A673 (cell line): ENCODE measurements at regions not wholly inside any gene's neighbourhood (a gene's known extent, or its start where the extent isn't known, plus 50 kb on each side); places are given as distances from the start of the nearest gene placed in this dataset.

Source experiments
- BruUV-seq: library from RNA; stranded (reverse); fragments of 400-500 nt; replicated peaks from 2 replicates; lab custom pipeline; 2021; lab: Mats Ljungman, UMichigan
- CTCF ChIA-PET: fragments of 300-600 bp; sonication (Branson Sonifier 250); formaldehyde crosslinking; loops from one replicate; lab custom pipeline; 2022; ENCODE audit warnings: antibody characterized with exemption; lab: Charles Lee
- POLR2A ChIA-PET: fragments of 300-600 bp; sonication (Branson Sonifier 250); formaldehyde crosslinking; loops from one replicate; lab custom pipeline; 2022; ENCODE audit warnings: antibody characterized with exemption; ENCODE audit not compliant: low non-redundant PET; lab: Charles Lee
- DNase-seq: peaks from one replicate; pipeline ENCODE4 v3.0.0-alpha.2; 2015; ENCODE audit warnings: low spot score
- H3K27ac ChIP-seq: fragments of 200-600 bp; sonication (generic); 2 replicates; pipeline ENCODE4 v1.5.1; 2016; ENCODE audit warnings: mixed run types, low read depth, mild to moderate bottlenecking, mixed read lengths, antibody characterized with exemption, low read length; ENCODE audit not compliant: poor library complexity, severe bottlenecking
- H3K27me3 ChIP-seq: fragments of 200-600 bp; sonication (generic); replicated peaks from 2 replicates; pipeline ENCODE4 v1.6.1; 2017; ENCODE audit warnings: mixed run types, low read depth, mild to moderate bottlenecking, mixed read lengths, antibody characterized with exemption, low read length; ENCODE audit not compliant: insufficient read depth, poor library complexity
- H3K36me3 ChIP-seq: fragments of 200-600 bp; sonication (generic); 2 replicates; pipeline ENCODE4 v1.6.1; 2016; ENCODE audit warnings: mixed run types, mild to moderate bottlenecking, mixed read lengths, antibody characterized with exemption, low read length; ENCODE audit not compliant: insufficient read depth, poor library complexity, severe bottlenecking
- H3K4me1 ChIP-seq: fragments of 200-600 bp; sonication (generic); 2 replicates; pipeline ENCODE4 v1.6.1; 2017; ENCODE audit warnings: mixed run types, mild to moderate bottlenecking, mixed read lengths, antibody characterized with exemption, low read length; ENCODE audit not compliant: insufficient read depth, poor library complexity, severe bottlenecking
- H3K4me3 ChIP-seq: fragments of 200-600 bp; sonication (generic); 2 replicates; pipeline ENCODE4 v1.5.1; 2016; ENCODE audit warnings: low read depth, mixed run types, mild to moderate bottlenecking, mixed read lengths, low read length; ENCODE audit not compliant: poor library complexity, severe bottlenecking
- H3K9me3 ChIP-seq: fragments of 200-600 bp; sonication (generic); 2 replicates; pipeline ENCODE4 v1.6.1; 2016; ENCODE audit warnings: mixed run types, low read depth, mild to moderate bottlenecking, mixed read lengths, antibody characterized with exemption, low read length; ENCODE audit not compliant: poor library complexity, severe bottlenecking
- EZH2 ChIP-seq: fragments of 200-600 bp; sonication (generic); IDR thresholded peaks from 2 replicates; pipeline ENCODE4 v1.6.1; 2017; ENCODE audit warnings: borderline replicate concordance, low read depth, mild to moderate bottlenecking, mixed read lengths, antibody characterized with exemption, low read length; ENCODE audit not compliant: poor library complexity, severe bottlenecking
- intact Hi-C: fragments of 100-400 bp; cut with micrococcal nuclease; formaldehyde crosslinking; loops from one replicate; pipeline ENCODE4 v1.10.0; 2022; ENCODE audit not compliant: unreplicated experiment
- TF ChIP-seq, protein P1 (sequence below): fragments of 300-800, 200-600 bp; sonication (generic); conservative IDR thresholded peaks from 2 replicates; pipeline ENCODE4 v1.5.1; 2017; ENCODE audit warnings: low read depth, mild to moderate bottlenecking, antibody characterized with exemption, low read length, moderate library complexity, mixed read lengths

DNA sequence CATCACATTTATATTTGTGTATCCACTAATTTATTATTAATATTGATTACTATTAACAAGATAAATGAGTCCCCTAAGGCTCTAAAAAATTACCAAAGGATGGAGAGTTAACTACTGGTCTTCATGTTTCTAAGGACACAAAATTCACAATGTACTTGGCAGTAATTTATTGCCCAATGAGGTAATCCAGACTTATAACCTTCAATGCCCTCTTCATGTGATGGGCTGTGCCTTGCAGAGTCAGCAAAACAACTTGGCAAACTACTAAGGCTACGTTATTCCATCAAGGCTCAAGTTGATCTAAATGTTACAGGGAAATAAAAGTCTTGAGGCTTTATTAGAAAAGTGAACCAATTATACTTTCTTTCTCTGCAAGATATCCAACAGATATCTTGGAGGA, 804.9 kb upstream of the NXPH2 start:
- TF ChIP-seq EZH2: no peak
- TF ChIP-seq, protein P1, sequence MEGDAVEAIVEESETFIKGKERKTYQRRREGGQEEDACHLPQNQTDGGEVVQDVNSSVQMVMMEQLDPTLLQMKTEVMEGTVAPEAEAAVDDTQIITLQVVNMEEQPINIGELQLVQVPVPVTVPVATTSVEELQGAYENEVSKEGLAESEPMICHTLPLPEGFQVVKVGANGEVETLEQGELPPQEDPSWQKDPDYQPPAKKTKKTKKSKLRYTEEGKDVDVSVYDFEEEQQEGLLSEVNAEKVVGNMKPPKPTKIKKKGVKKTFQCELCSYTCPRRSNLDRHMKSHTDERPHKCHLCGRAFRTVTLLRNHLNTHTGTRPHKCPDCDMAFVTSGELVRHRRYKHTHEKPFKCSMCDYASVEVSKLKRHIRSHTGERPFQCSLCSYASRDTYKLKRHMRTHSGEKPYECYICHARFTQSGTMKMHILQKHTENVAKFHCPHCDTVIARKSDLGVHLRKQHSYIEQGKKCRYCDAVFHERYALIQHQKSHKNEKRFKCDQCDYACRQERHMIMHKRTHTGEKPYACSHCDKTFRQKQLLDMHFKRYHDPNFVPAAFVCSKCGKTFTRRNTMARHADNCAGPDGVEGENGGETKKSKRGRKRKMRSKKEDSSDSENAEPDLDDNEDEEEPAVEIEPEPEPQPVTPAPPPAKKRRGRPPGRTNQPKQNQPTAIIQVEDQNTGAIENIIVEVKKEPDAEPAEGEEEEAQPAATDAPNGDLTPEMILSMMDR: no peak
- H3K9me3 ChIP-seq: no peaks in the 10 kb centered on the region
- no TSS peak for BruUV-seq
- intact Hi-C loops: no loop called here
- no peaks in the 10 kb centered on the region for H3K4me1 ChIP-seq
- ChIA-PET POLR2A (no interaction called here), CTCF (no interaction called here)
- H3K27ac ChIP-seq: no peak overlapping the region
- H3K36me3 ChIP-seq: no peaks in the 10 kb centered on the region
- no peak for DNase-seq
- H3K27me3 ChIP-seq: no peaks in the 10 kb centered on the region
- no peak overlapping the region for H3K4me3 ChIP-seq

DNA sequence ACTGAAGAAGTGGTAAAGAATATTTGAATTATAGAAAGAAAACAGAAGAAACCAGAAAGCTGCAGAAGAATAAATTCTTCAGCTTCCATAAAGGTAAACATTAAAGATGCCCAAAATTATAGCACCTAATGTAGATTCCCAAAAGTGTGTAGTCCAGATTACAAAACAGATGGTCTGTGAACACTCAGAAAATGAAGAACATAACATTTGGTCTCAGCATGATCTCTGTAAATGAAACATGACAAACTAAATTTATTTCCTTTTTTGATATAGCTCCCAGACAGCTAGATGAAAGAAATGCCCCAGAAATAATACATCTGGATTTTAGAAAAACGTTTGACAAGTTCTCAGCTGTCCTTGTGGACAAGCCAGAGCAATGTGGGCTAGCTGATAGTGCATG, 794.2 kb upstream of the NXPH2 start:
- H3K9me3 ChIP-seq: no peaks in the 10 kb centered on the region
- BruUV-seq: no TSS peak
- TF ChIP-seq, protein P1: no peak
- TF ChIP-seq EZH2: no peak
- H3K27me3 ChIP-seq: no peaks in the 10 kb centered on the region
- H3K36me3 ChIP-seq: no peaks in the 10 kb centered on the region
- no peak for DNase-seq
- ChIA-PET POLR2A (interaction anchor here (0.6 kb wide), 1 partner anchor 724 kb away, joined by 3 read pairs; no protein-coding TSS in a partner anchor), CTCF (no interaction called here)
- no peak overlapping the region for H3K27ac ChIP-seq
- no peaks in the 10 kb centered on the region for H3K4me1 ChIP-seq
- intact Hi-C loops: no loop called here
- H3K4me3 ChIP-seq: no peak overlapping the region

DNA sequence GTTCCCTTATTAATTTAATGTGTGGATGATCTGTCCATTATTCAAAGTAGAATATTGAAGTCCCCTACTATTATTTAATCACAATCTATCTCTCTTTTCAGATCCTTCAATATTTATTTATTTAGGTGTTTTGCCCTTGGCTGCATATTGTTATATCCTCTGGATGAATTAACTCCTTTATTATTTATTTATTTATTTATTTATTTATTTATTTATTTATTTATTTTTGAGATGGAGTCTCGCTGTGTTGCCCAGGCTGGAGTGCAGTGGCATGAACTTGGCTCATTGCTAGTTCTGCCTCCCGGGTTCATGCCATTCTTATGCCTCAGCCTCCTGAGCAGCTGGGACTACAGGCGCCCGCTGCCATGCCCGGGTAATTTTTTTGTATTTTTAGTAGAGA, 776.6 kb upstream of the NXPH2 start:
- no peaks in the 10 kb centered on the region for H3K4me1 ChIP-seq
- ChIA-PET CTCF (no interaction called here), POLR2A (no interaction called here)
- H3K27me3 ChIP-seq: no peaks in the 10 kb centered on the region
- TF ChIP-seq EZH2: no peak
- TF ChIP-seq, protein P1: no peak
- no peaks in the 10 kb centered on the region for H3K36me3 ChIP-seq
- no peaks in the 10 kb centered on the region for H3K9me3 ChIP-seq
- intact Hi-C loops: no loop called here
- H3K4me3 ChIP-seq: no peak overlapping the region
- H3K27ac ChIP-seq: no peak overlapping the region
- no TSS peak for BruUV-seq
- no peak for DNase-seq
